HT-29 (cell line): ENCODE measurements at regions not wholly inside any gene's neighbourhood (a gene's known extent, or its start where the extent isn't known, plus 50 kb on each side); places are given as distances from the start of the nearest gene placed in this dataset.
"Not testable (repeated sequence)": the region's sequence is repeated elsewhere in the genome, so short reads cannot be mapped to it uniquely, and the experiment has no call there.

ENCODE experiments used
- DNase-seq: peaks from one replicate; pipeline ENCODE4 v3.0.0-alpha.2; 2015; ENCODE audit warnings: low spot score

- no peak for DNase-seq
These were observed 125.8 kb upstream of the STX18 start for GRCh38 chr4:4667622-4668081.

DNA sequence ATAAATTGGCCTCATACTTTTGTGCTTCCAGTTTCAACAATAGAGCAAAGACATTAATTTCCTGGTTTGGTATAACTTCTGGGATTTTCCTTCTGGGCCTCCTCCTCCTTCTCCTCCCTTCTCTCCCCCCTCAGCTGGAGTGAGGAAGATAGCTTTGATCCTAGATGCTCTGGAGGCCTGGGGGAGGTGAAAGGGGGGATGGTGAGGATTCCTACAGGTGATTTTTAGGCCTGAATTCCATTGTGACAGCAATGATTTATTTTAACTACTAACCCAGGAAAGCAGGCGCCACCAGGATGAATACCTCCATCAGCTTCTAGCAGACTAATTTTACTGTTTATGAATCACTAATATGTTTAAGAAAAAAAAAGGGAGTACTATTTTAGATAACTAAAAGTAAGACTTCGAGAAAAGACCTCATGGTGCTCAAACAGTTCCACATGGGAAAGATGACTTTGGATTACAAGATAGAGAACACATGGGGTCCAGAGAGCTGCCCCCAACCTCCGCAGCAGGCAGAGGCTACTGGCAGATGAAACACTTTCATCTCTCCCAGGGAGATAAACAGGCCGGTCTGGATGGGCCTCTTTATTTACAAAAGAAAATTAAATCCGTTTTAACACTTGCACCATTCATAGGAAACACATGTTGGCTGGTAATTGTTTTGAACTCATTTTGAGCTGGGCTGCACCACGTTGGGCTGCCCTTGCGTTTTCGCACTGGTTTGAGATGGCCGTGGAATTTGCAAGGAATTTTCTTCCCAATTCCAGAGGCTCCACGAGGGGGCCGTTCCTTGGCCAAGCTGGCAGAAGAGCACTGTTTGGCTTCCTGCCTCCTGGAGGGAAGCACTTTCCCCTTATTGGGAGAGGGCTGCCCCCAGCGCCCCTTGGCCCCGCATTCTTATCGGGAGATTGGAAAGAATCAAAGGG lies 125.1 kb upstream of the STX18 start:
- DNase-seq: no peak

DNA sequence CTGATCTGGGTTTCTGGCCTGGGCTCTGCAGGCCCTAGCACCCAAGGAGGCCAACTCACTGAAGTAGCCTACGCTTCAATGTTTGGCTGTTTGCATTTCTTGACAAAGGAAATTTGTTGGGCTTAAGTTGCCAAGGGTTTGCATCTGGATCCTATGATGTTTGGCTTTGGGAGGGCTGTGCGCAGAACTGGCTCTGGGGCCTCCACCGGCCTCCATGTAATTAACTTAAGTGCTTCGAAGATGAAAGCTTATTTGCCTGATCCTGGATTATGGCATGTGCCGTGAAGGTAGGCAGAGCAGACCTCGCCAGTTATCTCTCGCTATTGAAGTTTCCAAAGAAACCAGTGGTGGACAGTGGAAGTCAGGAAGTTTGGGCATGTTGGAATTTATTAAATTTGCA lies 124.3 kb upstream of the STX18 start:
- no peak for DNase-seq

DNA sequence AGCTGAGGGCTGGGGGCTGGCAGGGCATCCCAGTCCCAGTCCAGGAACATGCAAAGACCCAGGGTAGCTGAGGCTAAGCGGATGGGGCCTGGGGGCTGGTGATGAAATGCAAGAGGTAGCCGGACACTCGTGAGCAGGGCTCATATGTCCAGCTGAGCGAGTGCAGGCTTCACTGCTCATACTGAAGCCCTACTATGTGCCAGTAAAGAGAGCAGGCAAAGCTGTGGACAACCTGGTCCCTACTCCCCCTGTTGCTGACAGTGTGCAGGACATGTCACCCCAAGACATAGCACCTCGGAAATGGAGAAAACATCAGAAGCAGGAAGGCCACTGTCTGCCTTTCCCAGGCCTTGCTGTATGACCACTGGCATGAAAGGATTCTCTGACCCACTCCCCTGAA lies 122.4 kb upstream of the STX18 start:
- no peak for DNase-seq

DNA sequence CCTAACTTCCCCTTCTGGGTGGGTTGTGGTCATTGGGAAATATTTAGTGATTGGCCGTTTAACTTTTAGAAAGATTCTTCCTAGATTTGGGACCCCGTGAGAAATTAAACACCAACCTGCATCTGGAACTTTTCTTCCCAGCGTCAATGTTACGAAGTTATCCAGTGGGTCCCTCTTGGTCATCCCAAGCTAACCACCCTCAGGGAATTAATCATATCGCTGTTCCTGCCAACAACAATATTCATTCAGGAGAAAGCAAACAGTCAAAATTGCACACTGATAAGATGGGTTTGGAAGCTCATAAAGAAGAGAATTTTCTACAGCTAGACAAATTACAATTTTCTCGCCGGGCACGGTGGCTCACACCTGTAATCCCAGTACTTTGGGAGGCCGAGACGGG lies 121.2 kb upstream of the STX18 start:
- no peak for DNase-seq

DNA sequence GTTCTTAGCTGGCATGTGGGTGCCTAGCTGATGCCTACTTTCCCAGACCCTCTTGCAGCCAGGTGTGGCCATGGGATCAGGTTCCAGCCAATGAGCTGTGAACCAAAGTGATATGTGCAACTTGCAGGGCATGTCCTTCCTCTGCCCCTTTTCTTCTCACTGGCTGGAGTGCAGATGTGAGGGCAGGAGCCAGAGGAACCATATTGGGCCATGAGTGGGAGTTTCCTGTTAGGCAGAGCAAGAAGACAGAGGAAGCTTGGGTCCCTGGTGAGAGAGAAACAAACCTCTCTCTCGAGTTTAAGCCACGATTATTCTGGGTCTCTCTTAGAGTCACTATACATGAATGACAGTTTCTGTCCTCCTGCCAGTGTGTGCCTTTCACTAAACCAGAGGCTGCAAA lies 120.4 kb upstream of the STX18 start:
- no peak for DNase-seq

DNA sequence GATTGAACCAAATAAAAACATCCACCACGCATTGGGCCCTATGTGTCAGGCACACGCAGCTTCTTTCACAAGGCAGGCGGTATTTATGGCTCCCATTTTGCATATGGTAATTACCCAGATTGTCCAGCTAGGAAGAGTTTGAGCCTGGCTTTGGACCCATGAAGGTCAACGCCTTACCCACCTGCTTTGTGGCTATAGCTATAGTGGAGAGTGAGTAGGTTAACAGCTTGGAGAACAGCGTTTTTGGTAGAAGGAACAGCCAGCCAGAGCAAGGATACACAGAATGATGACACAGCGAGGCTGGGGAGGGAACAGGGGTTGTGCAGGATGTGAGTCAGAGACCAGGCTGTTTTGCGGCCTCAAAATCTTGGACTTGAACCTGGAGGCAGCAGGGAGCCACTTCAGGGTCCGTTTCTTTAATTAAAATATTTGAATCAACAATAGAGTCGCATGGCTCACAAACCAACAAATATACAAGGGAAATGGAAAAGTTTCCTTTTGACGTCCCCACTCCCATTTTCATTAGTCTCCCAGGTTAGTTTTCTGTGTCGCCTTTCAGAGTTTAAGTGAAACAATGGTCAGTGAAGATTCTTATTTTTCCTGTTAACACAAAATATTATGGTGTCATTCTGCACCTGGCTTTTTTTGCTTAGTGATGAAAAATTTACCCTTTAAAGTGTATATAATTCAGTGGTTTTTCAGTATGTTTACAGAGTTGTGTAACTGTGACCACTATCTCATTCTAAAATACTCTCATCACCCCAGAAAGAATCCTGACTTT lies 118.2 kb upstream of the STX18 start:
- DNase-seq: no peak

DNA sequence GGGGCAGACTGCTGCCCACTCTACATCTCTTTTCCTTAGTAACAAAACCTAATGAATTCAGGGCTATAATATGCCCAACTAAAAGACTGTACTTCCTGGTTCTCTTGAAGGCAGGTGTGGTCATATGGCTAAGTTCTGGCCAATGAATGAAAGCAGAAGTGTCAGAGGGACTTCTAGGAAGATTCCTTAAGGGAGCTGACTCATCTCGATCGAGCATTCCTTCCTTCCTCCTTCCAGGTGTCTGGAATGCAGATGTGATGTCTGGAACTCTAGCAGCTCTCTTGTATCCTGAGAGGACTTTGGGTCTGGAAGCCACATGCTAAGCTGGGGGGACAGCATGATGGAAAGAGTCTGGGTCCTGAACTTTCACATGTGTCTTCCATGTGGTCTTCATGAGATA lies 116.2 kb upstream of the STX18 start:
- peak; percentile 6 for DNase-seq

GRCh38 chr4:4656977-4657376 lies 115.1 kb upstream of the STX18 start:
- no peak for DNase-seq

- DNase-seq: no peak
These were observed 114.1 kb upstream of the STX18 start for GRCh38 chr4:4655901-4656300.

GRCh38 chr4:4655011-4655410 lies 113.2 kb upstream of the STX18 start:
- DNase-seq: no peak

GRCh38 chr4:4651811-4652755 lies 110.2 kb upstream of the STX18 start:
- DNase-seq: no peak

- DNase-seq: no peak
These were observed 105.2 kb upstream of the STX18 start for GRCh38 chr4:4647041-4647440.

GRCh38 chr4:4645743-4646142 lies 103.9 kb upstream of the STX18 start:
- no peak for DNase-seq

- not testable (repeated sequence) for DNase-seq
These were observed 102.4 kb upstream of the STX18 start for GRCh38 chr4:4644277-4644676.

DNA sequence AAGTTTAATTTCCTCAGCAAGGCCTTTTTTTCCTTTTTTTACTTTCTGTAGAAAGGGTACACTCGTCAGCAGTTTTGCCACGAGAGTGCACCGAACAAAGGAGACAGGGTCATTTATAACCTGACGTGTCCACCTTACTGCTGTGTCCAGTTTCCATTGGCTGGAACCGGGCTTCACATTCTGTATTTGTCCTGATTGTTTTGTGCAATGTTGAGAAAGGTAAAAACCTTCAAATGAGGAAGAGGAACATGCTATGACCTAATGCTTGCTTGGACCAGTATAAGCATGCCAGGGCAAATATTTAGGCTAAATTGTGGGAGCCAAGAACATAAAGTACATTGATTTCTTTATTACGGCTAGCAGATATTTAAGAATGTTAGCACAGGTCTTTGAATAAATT lies 101.9 kb upstream of the STX18 start:
- DNase-seq: not testable (repeated sequence)

DNA sequence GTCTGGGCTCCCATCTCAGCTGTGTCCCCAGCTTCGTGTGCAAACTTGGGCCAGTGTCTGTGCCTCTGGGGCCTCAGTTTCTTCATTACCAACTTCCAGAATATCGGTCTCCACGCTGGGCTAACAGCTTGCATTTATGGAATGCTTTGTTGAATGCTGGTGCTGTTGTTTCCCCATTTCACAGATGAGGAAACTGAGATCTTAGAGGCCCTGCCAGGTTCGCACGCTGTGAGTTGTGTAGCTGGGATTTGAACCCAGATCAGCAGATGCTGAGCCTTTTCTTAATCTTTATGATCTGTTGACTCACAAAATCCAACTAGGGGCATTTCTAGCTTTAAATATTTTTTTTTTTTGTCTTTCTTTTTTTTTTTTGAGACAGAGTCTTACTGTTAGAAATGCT lies 101.5 kb upstream of the STX18 start:
- no peak for DNase-seq

DNA sequence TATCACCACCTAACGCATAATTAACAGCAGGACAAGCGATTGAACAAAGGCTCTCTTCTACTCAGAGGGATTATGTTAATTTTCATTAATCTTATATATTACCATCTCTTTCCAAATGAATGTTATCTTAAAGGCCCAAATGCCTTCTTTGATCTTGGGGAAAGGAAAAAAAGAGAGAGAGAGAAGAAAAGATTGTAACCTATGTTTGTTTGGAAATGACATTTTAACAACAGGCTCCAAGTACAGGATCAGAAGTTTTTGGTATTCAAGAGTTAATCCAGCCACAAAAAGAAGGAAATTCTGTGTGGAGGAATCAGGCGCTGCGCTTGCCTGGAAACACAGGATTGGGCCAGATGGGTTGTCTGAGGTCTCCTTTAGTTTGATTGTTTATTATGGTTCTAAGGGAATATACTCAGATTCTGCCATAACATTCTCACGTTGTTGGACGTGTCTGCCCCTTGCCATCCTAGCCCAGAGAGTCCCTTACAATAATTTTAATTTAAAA lies 100.7 kb upstream of the STX18 start:
- no peak for DNase-seq

DNA sequence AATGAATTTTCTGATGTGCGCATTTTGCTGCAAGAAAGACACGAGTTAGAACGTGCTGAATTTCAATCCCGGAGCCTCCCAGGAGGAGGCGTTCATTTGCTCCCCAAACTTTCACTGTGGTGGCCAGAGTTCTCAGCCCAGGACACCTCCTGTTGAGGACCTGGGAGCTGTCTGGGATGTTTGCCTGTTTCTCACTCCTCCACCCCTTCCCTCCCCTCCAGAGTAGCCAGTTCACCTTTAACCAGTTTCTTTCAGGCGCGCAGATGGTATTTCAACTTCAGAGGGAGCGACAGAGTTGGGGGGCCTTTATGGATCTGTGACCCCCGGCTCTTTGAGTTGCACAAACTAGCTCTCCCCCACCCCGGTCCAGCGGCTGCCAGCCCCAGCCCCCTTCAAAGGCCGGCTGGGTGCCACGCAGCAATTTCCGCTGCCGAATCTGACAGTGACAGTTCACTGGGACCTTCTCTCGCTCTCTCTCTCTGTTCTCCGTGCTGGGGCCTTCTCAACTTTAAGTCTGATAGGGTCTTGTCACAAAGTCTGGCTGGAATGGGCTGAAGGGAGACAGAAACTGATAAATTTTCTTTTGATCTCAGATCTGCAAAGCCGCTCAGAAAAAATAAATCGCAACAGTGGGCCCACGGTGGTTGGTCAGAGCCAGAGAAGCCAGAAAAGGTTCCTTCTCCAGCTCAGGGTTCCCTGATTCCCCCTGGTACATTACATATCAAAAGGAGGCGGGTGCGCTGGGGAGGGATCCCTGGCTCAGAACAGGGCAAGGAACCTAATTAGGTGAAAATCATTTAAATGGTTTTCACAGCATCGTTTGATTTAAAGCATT lies 100.0 kb upstream of the STX18 start:
- no peak for DNase-seq

- DNase-seq: no peak
These were observed 99.4 kb upstream of the STX18 start for GRCh38 chr4:4641254-4641653.
